GM12878 (cell line): ENCODE measurements at regions not wholly inside any gene's neighbourhood (a gene's known extent, or its start where the extent isn't known, plus 50 kb on each side); places are given as distances from the start of the nearest gene placed in this dataset.

Source experiments
- ATAC-seq: fragments of 200-7000 bp; cut with Tn5 transposase; 3 replicates; pipeline ENCODE4 v1.9.1; 2020; ENCODE audit warnings: mild to moderate bottlenecking, moderate library complexity
- BruUV-seq: library from RNA; stranded (reverse); fragments of 400-500 nt; replicated peaks from 2 replicates; lab custom pipeline; 2021; lab: Mats Ljungman, UMichigan
- CTCF ChIA-PET: fragments of 300-600 bp; sonication (Branson Sonifier 250); formaldehyde crosslinking; extraction: SDS; loops from one replicate; lab custom pipeline; 2021; ENCODE audit warnings: inconsistent platforms; lab: Yijun Ruan, JAX
- POLR2A ChIA-PET: fragments of 350-600 bp; formaldehyde crosslinking; extraction: SDS; loops from one replicate; lab custom pipeline; 2021; ENCODE audit warnings: inconsistent platforms; lab: Charles Lee
- RAD21 ChIA-PET: fragments of 300-600 bp; sonication (Branson Sonifier 250); formaldehyde crosslinking; loops from one replicate; lab custom pipeline; 2023; ENCODE audit warnings: antibody characterized with exemption; ENCODE audit not compliant: unreplicated experiment; lab: Charles Lee
- SMC1A ChIA-PET: fragments of 300-600 bp; sonication (Branson Sonifier 250); formaldehyde crosslinking; loops from one replicate; lab custom pipeline; 2023; ENCODE audit not compliant: unreplicated experiment, uncharacterized antibody; lab: Charles Lee
- DNase-seq: peaks from one replicate; pipeline ENCODE4 v3.0.0-alpha.2; 2011; ENCODE audit warnings: low read depth, low spot score
- FAIRE-seq: peaks from 3 replicates; lab custom pipeline; 2011; peaks lifted over from hg19 to GRCh38; lab: Jason Lieb, UNC
- H2AFZ ChIP-seq: 2 replicates; pipeline ENCODE4 v1.6.0; 2011; ENCODE audit warnings: low read depth, low read length, control low read depth; ENCODE audit not compliant: control insufficient read depth
- H3K27ac ChIP-seq: 2 replicates; pipeline ENCODE4 v1.5.1; 2011; ENCODE audit warnings: control low read depth; ENCODE audit not compliant: control insufficient read depth, insufficient read depth
- H3K27me3 ChIP-seq, 2 experiments: replicated peaks in 1 of 2; 2 replicates each; pipeline versions ENCODE4 v1.6.0 to v1.6.1; 2011; ENCODE audit warnings: low read length in 1 of 2; ENCODE audit not compliant: control insufficient read depth in 2 of 2, insufficient read depth in 2 of 2
- H3K36me3 ChIP-seq, 2 experiments: 2 replicates each; pipeline ENCODE4 v1.5.1; 2011; ENCODE audit warnings: low read length in 1 of 2; ENCODE audit not compliant: control insufficient read depth in 2 of 2, insufficient read depth in 2 of 2
- H3K4me1 ChIP-seq: 2 replicates; pipeline ENCODE4 v1.6.1; 2011; ENCODE audit warnings: mild to moderate bottlenecking, low read length, moderate library complexity, mixed read lengths; ENCODE audit not compliant: control insufficient read depth, insufficient read depth
- H3K4me2 ChIP-seq: 2 replicates; pipeline ENCODE4 v1.6.0; 2011; ENCODE audit warnings: control low read depth; ENCODE audit not compliant: control insufficient read depth, insufficient read depth
- H3K4me3 ChIP-seq: fragments of 200-600 bp; sonication (generic); 2 replicates; pipeline ENCODE4 v1.5.1; 2016
- H3K79me2 ChIP-seq: 2 replicates; pipeline ENCODE4 v1.6.0; 2011; ENCODE audit warnings: low read length; ENCODE audit not compliant: control insufficient read depth, insufficient read depth
- H3K9ac ChIP-seq: 2 replicates; pipeline ENCODE4 v1.8.0; 2011; ENCODE audit warnings: low read length, control low read depth, mixed read lengths; ENCODE audit not compliant: control insufficient read depth, insufficient read depth
- H3K9me3 ChIP-seq: replicated peaks from 3 replicates; pipeline ENCODE4 v1.5.1; 2011; ENCODE audit warnings: mild to moderate bottlenecking, low read length; ENCODE audit not compliant: control insufficient read depth, insufficient read depth
- H4K20me1 ChIP-seq: 2 replicates; pipeline ENCODE4 v1.6.0; 2011; ENCODE audit not compliant: control insufficient read depth, insufficient read depth
- ATF7 ChIP-seq: fragments of 450-650 bp; IDR thresholded peaks from 2 replicates; pipeline ENCODE4 v1.6.1; 2016; ENCODE audit warnings: low read depth, mild to moderate bottlenecking
- BACH1 ChIP-seq: fragments of 450-650 bp; IDR thresholded peaks from 2 replicates; pipeline ENCODE4 v1.6.1; 2017; ENCODE audit warnings: mild to moderate bottlenecking, borderline replicate concordance
- BCL3 ChIP-seq: IDR thresholded peaks from 2 replicates; pipeline ENCODE4 v1.6.1; 2011; ENCODE audit warnings: borderline replicate concordance, low read depth, mild to moderate bottlenecking, moderate library complexity, low read length; ENCODE audit not compliant: insufficient read depth, poor library complexity, severe bottlenecking
- BCLAF1 ChIP-seq: fragments of 450-650 bp; IDR thresholded peaks from 2 replicates; pipeline ENCODE4 v1.6.1; 2017; ENCODE audit warnings: antibody characterized with exemption, mild to moderate bottlenecking, moderate library complexity
- FOXM1 ChIP-seq: IDR thresholded peaks from 2 replicates; pipeline ENCODE4 v1.6.1; 2012; ENCODE audit warnings: low read depth, mild to moderate bottlenecking, inconsistent platforms, low read length, moderate library complexity
- KDM1A ChIP-seq: fragments of 200-600 bp; sonication (generic); IDR thresholded peaks from 2 replicates; pipeline ENCODE4 v1.6.1; 2016; ENCODE audit warnings: borderline replicate concordance
- NFXL1 ChIP-seq: fragments of 450-650 bp; IDR thresholded peaks from 2 replicates; pipeline ENCODE4 v1.6.1; 2017; ENCODE audit warnings: antibody characterized with exemption, mild to moderate bottlenecking, borderline replicate concordance
- PAX5 ChIP-seq: IDR thresholded peaks from 2 replicates; pipeline ENCODE4 v1.6.1; 2011; ENCODE audit warnings: low read depth, low read length, borderline replicate concordance
- PRDM15 ChIP-seq: fragments of 450-650 bp; formaldehyde crosslinking; IDR thresholded peaks from 2 replicates; pipeline ENCODE4 v1.4.0; 2020; ENCODE audit warnings: mild to moderate bottlenecking, moderate library complexity
- STAT1 ChIP-seq: fragments of 450-650 bp; conservative IDR thresholded peaks from 2 replicates; pipeline ENCODE4 v1.6.1; 2014; ENCODE audit warnings: antibody characterized with exemption, mild to moderate bottlenecking
- TAF1 ChIP-seq: IDR thresholded peaks from 2 replicates; pipeline ENCODE4 v1.6.1; 2011; ENCODE audit warnings: mild to moderate bottlenecking, low read depth, low read length, borderline replicate concordance
- TCF7 ChIP-seq: IDR thresholded peaks from 2 replicates; pipeline ENCODE4 v1.6.1; 2014; ENCODE audit warnings: antibody characterized with exemption, borderline replicate concordance
- ZBTB33 ChIP-seq: fragments of 450-650 bp; IDR thresholded peaks from 2 replicates; pipeline ENCODE4 v1.6.1; 2017; ENCODE audit warnings: mild to moderate bottlenecking
- WGBS: methylation state at CpG from one replicate; pipeline ENCODE4 v1.1.6; 2016; ENCODE audit warnings: low lambda C conversion rate; ENCODE audit not compliant: insufficient replicate concordance, insufficient coverage; ENCODE audit errors: missing lambda C conversion rate; 5-methylcytosine and 5-hydroxymethylcytosine counted together
- in situ Hi-C: fragments of 300-500 bp; cut with MboI; formaldehyde crosslinking; loops from 9 replicates; pipeline ENCODE4 v1.14.3; 2018; ENCODE audit warnings: mixed read lengths
- intact Hi-C: fragments of 100-400 bp; cut with micrococcal nuclease; formaldehyde crosslinking; loops from one replicate; pipeline ENCODE4 v1.14.2; 2022; ENCODE audit not compliant: unreplicated experiment

GRCh38 chr15:77555232-77555631, 77.5 kb downstream of the LINGO1 start:
- 0 out of 4 replicates have a peak, but pooled peaks cover 0 to 2% of the 10 kb centered on the region in 2 experiments for H3K27me3 ChIP-seq
- H3K4me2 ChIP-seq: no peak overlapping the region
- H3K9ac ChIP-seq: no peak overlapping the region
- H2AFZ ChIP-seq: no peak overlapping the region
- no peak for DNase-seq
- H3K36me3 ChIP-seq: no peaks in the 10 kb centered on the region
- no TSS peak for BruUV-seq
- RAD21 ChIA-PET: no interaction called here
- no peak for FAIRE-seq
- WGBS: 22% methylated on average over 8 of the region's 8 CpGs
- no peak for ATAC-seq
- in situ Hi-C loops (no loop called here), intact Hi-C loops (no loop called here)
- SMC1A ChIA-PET: interaction anchor here (1.0 kb wide), 1 partner anchor 411 kb away, joined by 3 read pairs; no protein-coding TSS in a partner anchor
- H3K9me3 ChIP-seq: no peaks in the 10 kb centered on the region
- CTCF ChIA-PET: no interaction called here
- H3K79me2 ChIP-seq: no peaks in the 10 kb centered on the region
- H4K20me1 ChIP-seq: no peaks in the 10 kb centered on the region
- POLR2A ChIA-PET: no interaction called here
- no peak overlapping the region for H3K4me3 ChIP-seq
- H3K4me1 ChIP-seq: no peaks in the 10 kb centered on the region
- H3K27ac ChIP-seq: no peak overlapping the region
- TF ChIP-seq TAF1: no peak
- no peak for TF ChIP-seq PRDM15
- TF ChIP-seq NFXL1: no peak
- no peak for TF ChIP-seq STAT1
- TF ChIP-seq BACH1: no peak
- TF ChIP-seq BCLAF1: no peak
- TF ChIP-seq BCL3: no peak
- TF ChIP-seq ATF7: no peak
- no peak for TF ChIP-seq PAX5
- no peak for TF ChIP-seq TCF7
- no peak for TF ChIP-seq FOXM1
- TF ChIP-seq KDM1A: no peak
- no peak for TF ChIP-seq ZBTB33
